Naive thymus-derived CD4-positive, alpha-beta T cell (primary cell): ENCODE measurements at regions not wholly inside any gene's neighbourhood (a gene's known extent, or its start where the extent isn't known, plus 50 kb on each side); places are given as distances from the start of the nearest gene placed in this dataset.

Experiments used
- ATAC-seq: fragments of 150-1000 bp; cut with Tn5 transposase; 2 replicates; pipeline ENCODE4 v1.10.0; 2021; ENCODE audit warnings: mild to moderate bottlenecking, moderate library complexity
- CTCF ChIA-PET: fragments of 350-600 bp; sonication (Branson Sonifier 250); formaldehyde crosslinking; loops from one replicate; lab custom pipeline; 2021; ENCODE audit warnings: antibody characterized with exemption; lab: Charles Lee
- POLR2A ChIA-PET: fragments of 350-600 bp; sonication (Branson Sonifier 250); formaldehyde crosslinking; loops from one replicate; lab custom pipeline; 2021; ENCODE audit warnings: antibody characterized with exemption, inconsistent platforms; lab: Charles Lee
- DNase-seq, 9 donors: peaks; one replicate each; pipeline versions ENCODE4 v3.0.0 to v3.0.0-alpha.2; 2020 to 2022; ENCODE audit warnings: mixed read lengths in 1 of 9
- H3K27ac ChIP-seq: one replicate; pipeline ENCODE4 v1.7.0; 2013; ENCODE audit warnings: mild to moderate bottlenecking, low read depth, low read length, moderate library complexity
- H3K27me3 ChIP-seq, 2 donors: one replicate each; pipeline ENCODE4 v1.7.0; 2013; ENCODE audit warnings: low read length in 2 of 2, mild to moderate bottlenecking in 2 of 2, moderate library complexity in 2 of 2; ENCODE audit not compliant: control insufficient read depth in 2 of 2, insufficient read depth in 2 of 2
- H3K36me3 ChIP-seq, 3 experiments: 1 replicate in 2 of 3; 2 replicates in 1 of 3; pipeline ENCODE4 v1.7.0; 2013; ENCODE audit warnings: low read length in 3 of 3, mild to moderate bottlenecking in 3 of 3, moderate library complexity in 1 of 3; ENCODE audit not compliant: insufficient read depth in 3 of 3, control insufficient read depth in 2 of 3
- H3K4me1 ChIP-seq, 2 donors: one replicate each; pipeline ENCODE4 v1.7.0; 2013; ENCODE audit warnings: low read length in 2 of 2, mild to moderate bottlenecking in 2 of 2, moderate library complexity in 1 of 2; ENCODE audit not compliant: control insufficient read depth in 2 of 2, insufficient read depth in 2 of 2
- H3K4me3 ChIP-seq: 2 replicates; pipeline ENCODE4 v1.7.0; 2013; ENCODE audit warnings: mild to moderate bottlenecking, low read length
- H3K9me3 ChIP-seq, 3 experiments: 1 replicate in 2 of 3; 2 replicates in 1 of 3; pipeline ENCODE4 v1.7.0; 2013; ENCODE audit warnings: low read length in 3 of 3; ENCODE audit not compliant: control insufficient read depth in 2 of 3
- H3K27ac Mint-ChIP-seq, 9 donors: one replicate each; pipeline ENCODE4 v1.8.0; 2020 to 2022; ENCODE audit warnings: mixed read lengths in 9 of 9, mild to moderate bottlenecking in 8 of 9, moderate library complexity in 5 of 9, inconsistent platforms in 2 of 9
- H3K27me3 Mint-ChIP-seq, 5 donors: one replicate each; pipeline ENCODE4 v1.8.0; 2021 to 2022; ENCODE audit warnings: mixed read lengths in 5 of 5, mild to moderate bottlenecking in 1 of 5
- H3K36me3 Mint-ChIP-seq, 5 donors: one replicate each; pipeline ENCODE4 v1.8.0; 2020 to 2022; ENCODE audit warnings: mixed read lengths in 5 of 5, mild to moderate bottlenecking in 3 of 5, inconsistent platforms in 1 of 5
- H3K4me1 Mint-ChIP-seq, 7 donors: one replicate each; pipeline ENCODE4 v1.8.0; 2020 to 2022; ENCODE audit warnings: mixed read lengths in 7 of 7, mild to moderate bottlenecking in 3 of 7, inconsistent platforms in 1 of 7
- H3K4me3 Mint-ChIP-seq, 10 donors: one replicate each; pipeline ENCODE4 v1.8.0; 2020 to 2022; ENCODE audit warnings: mild to moderate bottlenecking in 10 of 10, mixed read lengths in 10 of 10, moderate library complexity in 6 of 10, inconsistent platforms in 2 of 10
- H3K9me3 Mint-ChIP-seq, 11 donors: one replicate each; pipeline ENCODE4 v1.8.0; 2020 to 2022; ENCODE audit warnings: mixed read lengths in 11 of 11, mild to moderate bottlenecking in 4 of 11, inconsistent platforms in 1 of 11, moderate library complexity in 1 of 11
- intact Hi-C, 2 donors: fragments of 100-400 bp; cut with micrococcal nuclease; formaldehyde crosslinking; loops; one replicate each; pipeline ENCODE4 v1.15.1; 2023

- DNase-seq (no peak), ATAC-seq (no peak)
- H3K36me3 ChIP-seq = no peaks in the 10 kb centered on the region
- Mint-ChIP-seq H3K36me3 (no peaks in the 10 kb centered on the region), H3K27me3 (peaks cover 0 to 5% (median 0%) of the 10 kb centered on the region in 5 donors), H3K4me3 (no peak overlapping the region), H3K9me3 (peaks cover 0 to 5% (median 0%) of the 10 kb centered on the region in 11 donors), H3K4me1 (no peaks in the 10 kb centered on the region), H3K27ac (no peak overlapping the region)
- no peak overlapping the region for H3K27ac ChIP-seq
- ChIA-PET CTCF (no interaction called here), POLR2A (no interaction called here)
- intact Hi-C loops = no loop called here
- H3K27me3 ChIP-seq = no peaks in the 10 kb centered on the region
- no peaks in the 10 kb centered on the region for H3K9me3 ChIP-seq
- H3K4me3 ChIP-seq = no peak overlapping the region
- H3K4me1 ChIP-seq = no peaks in the 10 kb centered on the region
Observed at GRCh38 chr3:82186017-82186416, 424.6 kb upstream of the GBE1 start.

GRCh38 chr3:82179291-82179690 is 417.8 kb upstream of the GBE1 start:
- Mint-ChIP-seq H3K4me3 (no peak overlapping the region), H3K36me3 (no peaks in the 10 kb centered on the region), H3K9me3 (peaks cover 0 to 5% (median 0%) of the 10 kb centered on the region in 11 donors), H3K4me1 (no peaks in the 10 kb centered on the region), H3K27me3 (peaks cover 0 to 4% (median 0%) of the 10 kb centered on the region in 5 donors), H3K27ac (no peak overlapping the region)
- POLR2A ChIA-PET = no interaction called here
- Histone ChIP-seq H3K36me3 (no peaks in the 10 kb centered on the region), H3K4me1 (no peaks in the 10 kb centered on the region), H3K27ac (no peak overlapping the region), H3K9me3 (no peaks in the 10 kb centered on the region), H3K27me3 (no peaks in the 10 kb centered on the region), H3K4me3 (no peak overlapping the region)
- CTCF ChIA-PET = no interaction called here
- ATAC-seq (no peak), DNase-seq (no peak)
- intact Hi-C loops = no loop called here

GRCh38 chr3:82178291-82178690 is 416.8 kb upstream of the GBE1 start:
- POLR2A ChIA-PET = no interaction called here

GRCh38 chr3:82177774-82178173 is 416.3 kb upstream of the GBE1 start:
- Mint-ChIP-seq H3K4me1 (no peaks in the 10 kb centered on the region), H3K9me3 (peaks cover 0 to 5% (median 0%) of the 10 kb centered on the region in 11 donors), H3K36me3 (no peaks in the 10 kb centered on the region), H3K4me3 (no peak overlapping the region), H3K27ac (no peak overlapping the region), H3K27me3 (peaks cover 0 to 4% (median 0%) of the 10 kb centered on the region in 5 donors)
- H3K4me3 ChIP-seq = no peak overlapping the region
- POLR2A ChIA-PET = no interaction called here
- H3K36me3 ChIP-seq = no peaks in the 10 kb centered on the region
- no peaks in the 10 kb centered on the region for H3K27me3 ChIP-seq
- no peak for ATAC-seq
- intact Hi-C loops = no loop called here
- CTCF ChIA-PET = no interaction called here
- no peak for DNase-seq
- H3K9me3 ChIP-seq = no peaks in the 10 kb centered on the region
- no peaks in the 10 kb centered on the region for H3K4me1 ChIP-seq
- H3K27ac ChIP-seq = no peak overlapping the region

More at GRCh38 chr3:82178291-82178690, 416.8 kb upstream of the GBE1 start:
- CTCF ChIA-PET = no interaction called here
- intact Hi-C loops = no loop called here
- Histone ChIP-seq H3K4me1 (no peaks in the 10 kb centered on the region), H3K36me3 (no peaks in the 10 kb centered on the region), H3K9me3 (no peaks in the 10 kb centered on the region), H3K27ac (no peak overlapping the region), H3K27me3 (no peaks in the 10 kb centered on the region), H3K4me3 (no peak overlapping the region)
- no peaks in the 10 kb centered on the region for H3K36me3 Mint-ChIP-seq
- peaks cover 0 to 4% (median 0%) of the 10 kb centered on the region in 5 donors for H3K27me3 Mint-ChIP-seq
- no peak overlapping the region for H3K27ac Mint-ChIP-seq
- ATAC-seq (no peak), DNase-seq (no peak)
- H3K4me1 Mint-ChIP-seq = no peaks in the 10 kb centered on the region
- H3K4me3 Mint-ChIP-seq = no peak overlapping the region
- peaks cover 0 to 5% (median 0%) of the 10 kb centered on the region in 11 donors for H3K9me3 Mint-ChIP-seq

- Histone ChIP-seq H3K4me1 (no peaks in the 10 kb centered on the region), H3K9me3 (no peaks in the 10 kb centered on the region), H3K4me3 (no peak overlapping the region), H3K36me3 (no peaks in the 10 kb centered on the region), H3K27ac (no peak overlapping the region), H3K27me3 (no peaks in the 10 kb centered on the region)
- H3K27me3 Mint-ChIP-seq = no peaks in the 10 kb centered on the region
- no peak overlapping the region for H3K27ac Mint-ChIP-seq
- peaks cover 0 to 4% (median 0%) of the 10 kb centered on the region in 7 donors for H3K4me1 Mint-ChIP-seq
- no peak for DNase-seq
- peaks cover 0 to 7% (median 0%) of the 10 kb centered on the region in 11 donors for H3K9me3 Mint-ChIP-seq
- no peak for ATAC-seq
- H3K4me3 Mint-ChIP-seq = no peak overlapping the region
- POLR2A ChIA-PET = no interaction called here
- CTCF ChIA-PET = no interaction called here
- intact Hi-C loops = no loop called here
- H3K36me3 Mint-ChIP-seq = no peaks in the 10 kb centered on the region
Observed at GRCh38 chr3:82165266-82165665, 403.8 kb upstream of the GBE1 start.

GRCh38 chr3:82163907-82164520 is 402.6 kb upstream of the GBE1 start:
- no peak overlapping the region for H3K4me3 Mint-ChIP-seq
- peak in 1 of 9 donors; percentile 4 for DNase-seq
- Histone ChIP-seq H3K36me3 (no peaks in the 10 kb centered on the region), H3K4me1 (no peaks in the 10 kb centered on the region), H3K27ac (no peak overlapping the region), H3K4me3 (no peak overlapping the region), H3K9me3 (no peaks in the 10 kb centered on the region), H3K27me3 (no peaks in the 10 kb centered on the region)
- peaks cover 0 to 6% (median 0%) of the 10 kb centered on the region in 11 donors for H3K9me3 Mint-ChIP-seq
- POLR2A ChIA-PET = no interaction called here
- CTCF ChIA-PET = interaction anchor here (0.6 kb wide), 1 partner anchor 182 kb away, joined by 3 read pairs; no protein-coding TSS in a partner anchor
- no peak for ATAC-seq
- no peaks in the 10 kb centered on the region for H3K36me3 Mint-ChIP-seq
- H3K27me3 Mint-ChIP-seq = no peaks in the 10 kb centered on the region
- no peak overlapping the region for H3K27ac Mint-ChIP-seq
- intact Hi-C loops = no loop called here
- H3K4me1 Mint-ChIP-seq = peaks cover 0 to 4% (median 0%) of the 10 kb centered on the region in 7 donors

- ChIA-PET POLR2A (no interaction called here), CTCF (no interaction called here)
- Mint-ChIP-seq H3K27me3 (peaks cover 0 to 6% (median 5%) of the 10 kb centered on the region in 5 donors), H3K36me3 (peaks cover 0 to 3% (median 0%) of the 10 kb centered on the region in 5 donors), H3K27ac (no peak overlapping the region), H3K4me3 (no peak overlapping the region), H3K4me1 (no peaks in the 10 kb centered on the region), H3K9me3 (peaks cover 0 to 6% (median 2%) of the 10 kb centered on the region in 11 donors)
- no peak overlapping the region for H3K4me3 ChIP-seq
- intact Hi-C loops = no loop called here
- no peak overlapping the region for H3K27ac ChIP-seq
- H3K4me1 ChIP-seq = no peaks in the 10 kb centered on the region
- no peaks in the 10 kb centered on the region for H3K9me3 ChIP-seq
- no peak for ATAC-seq
- no peak for DNase-seq
- no peaks in the 10 kb centered on the region for H3K36me3 ChIP-seq
- H3K27me3 ChIP-seq = no peaks in the 10 kb centered on the region
Observed at GRCh38 chr3:82157952-82158351, 396.5 kb upstream of the GBE1 start.
